EH (cell line): ENCODE measurements at regions not wholly inside any gene's neighbourhood (a gene's known extent, or its start where the extent isn't known, plus 50 kb on each side); places are given as distances from the start of the nearest gene placed in this dataset.
"Not testable (repeated sequence)": the region's sequence is repeated elsewhere in the genome, so short reads cannot be mapped to it uniquely, and the experiment has no call there.

Experiments
- DNase-seq: peaks from one replicate; pipeline ENCODE4 v3.0.0-alpha.2; 2015; ENCODE audit warnings: low read depth

DNA sequence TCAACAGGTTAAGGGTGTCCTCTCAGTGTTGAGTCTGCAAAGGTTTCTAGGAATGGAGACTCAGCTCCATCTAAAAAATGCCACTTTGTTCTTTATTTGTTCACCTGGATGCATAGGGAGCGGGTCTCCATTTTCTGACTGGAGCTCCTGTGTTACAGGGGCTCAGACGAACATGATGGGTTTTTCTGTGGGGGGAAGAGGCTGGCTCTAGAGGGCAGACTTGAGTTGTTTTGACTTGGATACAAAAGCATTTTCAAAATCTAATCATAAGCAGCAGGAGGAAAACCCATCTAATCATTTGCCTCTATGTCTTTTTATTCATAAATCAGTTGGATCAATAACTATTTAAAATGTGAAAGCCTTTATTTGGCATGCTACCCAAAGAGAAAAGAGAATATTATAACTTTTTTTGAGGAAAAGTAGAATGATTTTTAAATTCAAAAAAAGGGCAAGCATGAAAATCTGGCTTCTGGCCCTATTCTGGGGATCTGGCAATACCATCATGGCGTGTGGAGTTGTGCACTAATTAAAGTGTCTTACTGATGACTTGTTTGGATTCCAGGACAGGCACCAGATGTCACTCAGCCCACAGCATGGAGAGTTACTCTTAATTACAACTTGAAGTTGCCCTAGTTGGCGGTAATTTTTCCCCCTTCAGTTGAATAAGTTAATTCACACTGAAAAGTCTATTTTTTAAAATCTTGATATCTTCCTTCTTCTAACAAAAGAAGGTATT lies 594.9 kb downstream of the REEP3 start:
- DNase-seq = peak; percentile 4

DNA sequence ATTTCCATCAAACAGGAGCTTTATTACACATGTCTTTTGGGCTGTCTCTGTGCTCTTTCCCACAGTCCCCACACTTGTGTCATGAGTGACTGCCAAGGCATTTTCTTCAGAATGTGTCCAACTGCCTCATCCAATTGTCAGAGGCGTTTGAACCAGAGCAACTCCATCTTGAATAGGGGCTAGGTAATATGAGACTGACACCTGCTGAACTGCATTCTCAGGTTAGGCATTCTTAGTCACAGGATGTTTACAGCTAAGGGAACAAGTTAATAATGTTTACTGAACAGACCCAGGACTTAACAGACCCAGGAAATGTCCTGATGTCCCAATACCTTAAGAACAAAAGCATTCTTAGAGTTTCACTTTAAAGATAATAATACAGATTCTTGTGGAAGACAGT lies 595.5 kb downstream of the REEP3 start:
- DNase-seq = no peak

DNA sequence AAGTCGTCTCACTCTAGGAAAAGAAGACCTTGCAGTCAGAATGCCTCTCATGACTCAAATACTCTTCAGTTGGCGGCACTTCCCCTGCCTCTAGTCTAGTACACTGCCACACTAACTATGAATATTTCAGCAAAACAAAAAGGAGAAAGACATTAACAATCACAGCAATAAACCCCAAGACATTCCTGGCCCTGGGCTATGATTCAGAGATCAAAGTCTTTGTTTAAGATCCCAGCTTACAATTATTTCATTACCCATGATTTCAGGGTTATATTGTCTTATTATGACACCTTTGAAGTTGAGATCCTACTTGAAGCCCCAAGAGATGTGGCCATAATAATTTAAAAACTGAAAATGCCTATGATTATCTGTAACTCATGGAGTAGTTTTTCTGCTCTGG lies 597.5 kb downstream of the REEP3 start:
- no peak for DNase-seq

DNA sequence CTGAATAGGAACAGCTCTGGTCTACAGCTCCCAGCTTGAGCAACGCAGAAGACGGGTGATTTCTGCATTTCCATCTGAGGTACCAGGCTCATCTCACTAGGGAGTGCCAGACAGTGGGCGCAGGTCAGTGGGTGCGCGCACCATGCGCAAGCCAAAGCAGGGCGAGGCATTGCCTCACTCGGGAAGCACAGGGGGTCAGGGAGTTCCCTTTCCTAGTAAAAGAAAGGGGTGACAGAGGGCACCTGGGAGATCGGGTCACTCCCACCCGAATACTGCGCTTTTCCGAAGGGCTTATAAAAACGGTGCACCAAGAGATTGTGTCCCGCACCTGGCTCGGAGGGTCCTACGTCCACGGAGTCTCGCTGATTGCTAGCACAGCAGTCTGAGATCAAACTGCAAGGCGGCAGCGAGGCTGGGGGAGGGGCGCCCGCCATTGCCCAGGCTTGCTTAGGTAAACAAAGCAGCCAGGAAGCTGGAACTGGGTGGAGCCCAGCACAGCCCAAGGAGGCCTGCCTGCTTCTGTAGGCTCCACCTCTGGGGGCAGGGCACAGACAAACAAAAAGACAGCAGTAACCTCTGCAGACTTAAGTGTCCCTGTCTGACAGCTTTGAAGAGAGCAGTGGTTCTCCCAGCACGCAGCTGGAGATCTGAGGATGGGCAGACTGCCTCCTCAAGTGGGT lies 599.2 kb downstream of the REEP3 start:
- not testable (repeated sequence) for DNase-seq

DNA sequence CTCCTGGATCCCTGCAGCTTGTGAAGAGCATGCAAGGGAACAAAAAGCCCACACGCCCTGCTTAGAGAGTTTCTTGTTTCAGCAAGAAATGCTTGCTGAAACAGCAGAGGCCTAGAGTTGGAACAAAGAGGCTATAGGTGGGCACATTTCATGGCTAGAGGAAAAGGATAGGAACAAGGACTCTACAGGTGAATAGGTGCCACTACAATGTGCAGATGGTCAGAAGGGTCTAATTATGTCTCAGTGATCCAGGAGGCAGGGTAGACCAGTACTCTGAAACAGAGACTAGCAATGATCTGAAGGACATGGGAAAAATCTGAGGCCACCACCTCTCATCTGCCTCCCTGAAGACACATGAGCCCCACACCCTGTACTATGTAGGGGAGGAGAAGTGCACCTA lies 609.0 kb downstream of the REEP3 start:
- no peak for DNase-seq

DNA sequence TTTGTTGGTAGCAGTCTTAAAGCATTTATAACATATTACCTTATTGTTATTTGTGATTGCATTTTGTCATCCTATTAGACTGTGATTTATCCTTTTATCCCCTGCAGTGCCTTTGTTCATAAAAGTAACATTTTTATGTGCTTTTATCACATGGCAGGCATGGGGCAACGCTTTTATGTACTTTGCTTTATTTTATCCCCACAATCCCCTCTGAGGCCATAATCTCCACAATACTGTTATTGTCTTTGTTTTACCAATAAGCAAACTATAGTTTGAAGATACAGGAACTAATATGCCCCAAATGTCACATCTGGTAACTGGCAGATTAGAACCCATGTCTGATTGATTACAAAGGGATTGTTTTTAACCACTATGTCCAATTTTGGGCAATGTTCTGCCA lies 613.5 kb downstream of the REEP3 start:
- no peak for DNase-seq

DNA sequence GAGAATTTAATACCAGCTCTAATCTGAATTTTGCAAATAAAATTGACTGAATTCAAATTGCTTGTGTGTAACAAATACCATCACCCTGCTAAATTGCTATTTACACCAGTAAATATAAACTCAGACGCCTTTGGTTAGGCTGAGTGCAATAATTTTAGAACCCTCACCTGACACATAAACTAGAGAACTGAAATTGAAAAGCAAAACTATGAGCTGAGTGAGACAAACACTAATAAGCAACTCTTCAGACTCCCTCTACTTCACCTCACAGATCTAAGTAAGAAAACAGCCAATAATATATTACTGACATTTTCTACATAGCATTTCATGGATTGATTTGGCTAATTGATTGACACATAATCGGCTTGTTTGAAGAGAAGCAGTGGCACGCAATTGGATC lies 621.2 kb downstream of the REEP3 start:
- DNase-seq = no peak

DNA sequence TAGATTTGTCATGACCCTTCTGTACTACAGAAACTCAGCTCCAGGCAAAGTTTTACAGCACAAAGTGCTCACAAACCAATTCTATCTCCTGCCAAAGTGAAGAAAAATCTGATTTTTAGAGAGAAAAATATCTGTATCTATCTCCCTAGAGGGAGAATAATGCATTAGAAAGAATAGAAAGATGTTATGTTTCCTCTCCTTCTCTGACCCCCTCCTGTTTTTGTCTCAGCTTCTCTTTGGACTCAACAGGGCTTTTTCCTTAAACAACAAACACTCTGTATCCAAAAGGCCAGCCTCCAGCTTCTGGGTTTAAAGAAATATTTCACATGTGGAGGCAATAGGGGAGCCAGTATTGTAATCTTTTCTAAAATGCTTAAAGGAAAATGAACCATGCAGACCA lies 627.4 kb downstream of the REEP3 start:
- no peak for DNase-seq

DNA sequence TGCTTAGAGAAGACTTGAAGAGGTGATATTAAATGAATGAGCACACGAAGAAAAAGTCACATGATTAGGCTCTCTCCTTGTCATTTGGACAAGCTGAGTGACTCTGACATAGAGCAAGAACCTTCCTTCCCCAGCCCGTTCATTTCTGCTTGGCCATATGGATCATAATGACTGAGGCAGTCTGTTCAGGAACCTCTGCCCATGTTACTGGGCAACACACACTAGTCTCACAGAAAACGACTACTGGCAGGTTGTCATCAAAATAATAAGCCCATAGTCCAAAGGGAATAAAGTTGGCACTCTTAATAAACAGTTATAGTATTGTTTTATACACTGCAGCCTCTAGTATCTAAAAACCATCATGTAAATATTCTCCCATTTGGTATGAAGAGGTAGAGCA lies 635.0 kb downstream of the REEP3 start:
- DNase-seq = no peak

DNA sequence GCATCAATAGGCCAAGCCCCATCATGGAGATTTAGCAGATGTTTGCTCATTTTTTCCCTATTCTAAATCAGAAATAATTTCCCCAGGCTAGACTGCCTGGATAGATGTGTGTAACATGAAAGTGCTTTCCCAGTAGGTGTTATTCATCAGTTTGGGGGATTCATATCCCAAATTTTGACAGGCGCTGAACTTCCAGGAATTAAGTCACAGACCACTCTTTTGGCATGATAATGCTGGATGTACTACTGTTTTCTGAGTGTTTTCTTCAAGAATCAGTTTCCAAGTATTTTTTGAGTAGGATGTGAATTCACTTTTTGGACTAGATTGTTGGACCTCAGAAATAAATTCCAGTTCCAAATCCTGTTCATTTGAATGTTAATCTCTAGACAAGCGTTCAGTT lies 637.4 kb downstream of the REEP3 start:
- DNase-seq = no peak

DNA sequence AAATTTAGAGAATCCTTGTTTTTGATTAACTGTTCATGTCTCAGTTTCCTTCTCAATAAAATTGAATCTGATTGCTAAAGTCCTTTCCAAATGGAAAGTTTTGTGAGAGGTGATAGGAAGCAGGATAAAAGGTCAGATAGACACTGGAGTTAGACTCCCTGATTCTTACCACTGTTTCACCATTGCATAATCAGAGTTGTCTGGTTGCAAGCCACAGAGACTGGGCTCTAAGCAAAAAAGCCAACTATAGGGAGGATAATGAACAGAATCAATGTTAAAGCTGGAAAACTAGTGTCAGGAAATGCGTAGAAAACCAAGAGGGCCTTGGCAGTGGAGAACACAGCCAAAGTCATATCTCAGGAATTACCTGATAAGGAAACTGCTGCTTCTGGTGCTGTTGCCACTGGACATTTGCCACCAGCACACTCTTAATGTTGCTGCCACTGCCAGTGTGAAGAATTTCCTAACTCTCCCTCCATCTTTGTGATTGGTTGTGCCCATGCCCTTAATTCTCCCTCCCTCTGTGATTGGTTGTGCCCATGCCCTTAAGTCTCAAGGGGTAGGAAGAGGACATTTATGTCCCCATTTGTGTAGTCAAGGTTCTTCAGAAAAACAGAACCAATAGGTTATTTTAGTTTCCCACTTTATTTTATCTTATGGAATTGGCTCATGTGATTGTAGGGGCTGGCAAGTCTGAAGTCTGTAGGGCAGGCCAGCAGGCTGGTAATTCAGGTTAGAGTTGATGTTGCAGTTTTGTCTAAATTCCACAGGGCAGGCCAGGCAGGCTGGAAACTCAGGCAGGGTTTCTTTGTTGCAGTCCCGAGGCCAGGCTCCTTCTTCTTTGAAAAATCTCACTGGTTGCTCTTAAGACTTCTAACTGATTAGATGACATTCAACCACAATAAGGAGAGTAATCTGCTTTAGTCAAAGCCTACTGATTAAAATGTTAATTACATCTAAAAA lies 639.0 kb downstream of the REEP3 start:
- no peak for DNase-seq

DNA sequence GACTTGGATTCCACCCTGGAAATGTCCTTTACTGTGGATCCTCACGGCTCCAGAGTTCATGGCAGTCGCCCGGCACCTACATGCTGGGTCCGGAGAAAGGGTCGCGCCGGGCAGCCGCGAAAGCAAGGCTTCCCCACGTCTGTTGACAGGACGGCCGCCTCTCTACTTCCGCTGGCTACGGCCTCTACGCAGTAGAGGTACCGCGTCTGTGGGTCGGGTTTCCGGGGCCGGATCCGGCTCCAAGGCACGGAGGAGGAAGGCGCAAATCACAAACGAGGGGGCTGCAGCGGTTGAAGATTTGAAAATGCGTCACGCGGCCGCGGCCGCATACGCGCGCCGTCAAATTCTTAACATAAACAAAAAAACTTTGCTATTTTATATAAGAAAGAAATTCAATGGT lies 649.6 kb downstream of the REEP3 start:
- no peak for DNase-seq

DNA sequence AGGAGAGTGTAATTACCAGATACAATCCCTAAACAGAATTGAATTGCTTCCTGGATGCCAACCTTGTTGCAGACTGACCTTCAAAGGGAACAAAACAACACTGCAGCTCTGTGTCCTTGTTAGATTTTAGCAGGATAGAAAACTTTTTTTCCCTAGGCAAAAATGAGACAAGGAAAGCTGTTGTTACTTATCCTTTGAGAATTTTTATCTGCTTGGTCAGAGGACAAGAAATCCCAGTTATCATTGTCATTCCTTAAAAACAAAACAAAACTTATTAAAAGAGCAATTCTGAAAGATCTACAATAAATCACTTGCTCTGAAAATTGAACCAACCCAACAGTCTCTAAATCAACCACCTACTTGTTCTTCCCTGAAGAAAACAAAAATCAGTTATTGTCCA lies 652.6 kb downstream of the REEP3 start:
- no peak for DNase-seq

DNA sequence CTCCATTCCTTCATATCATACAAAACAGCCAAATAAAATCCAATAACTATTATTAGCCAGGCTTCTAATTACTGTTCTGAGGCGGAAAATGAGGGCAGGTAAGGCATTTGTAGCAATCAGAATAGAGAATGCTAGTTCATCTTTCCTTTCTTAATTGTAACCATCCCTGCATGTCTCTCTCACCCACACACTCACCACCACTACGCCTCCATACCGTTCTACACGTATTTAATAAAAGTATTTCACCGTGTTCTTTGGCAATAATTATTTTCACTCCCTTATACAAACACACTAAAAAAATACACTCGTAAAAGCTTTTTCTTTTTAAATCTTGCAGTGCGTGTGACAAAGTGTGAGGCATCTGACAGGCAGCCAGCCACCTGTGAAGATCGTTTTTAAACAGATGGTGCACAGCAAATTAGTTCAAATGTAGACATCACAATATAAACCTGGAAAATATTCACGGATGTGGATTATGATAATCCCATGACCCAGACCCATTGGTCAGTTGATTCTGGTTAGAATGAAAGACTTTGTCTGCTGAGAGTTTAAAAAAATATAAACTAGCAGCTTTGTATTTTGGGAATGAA lies 653.6 kb downstream of the REEP3 start:
- DNase-seq = no peak

DNA sequence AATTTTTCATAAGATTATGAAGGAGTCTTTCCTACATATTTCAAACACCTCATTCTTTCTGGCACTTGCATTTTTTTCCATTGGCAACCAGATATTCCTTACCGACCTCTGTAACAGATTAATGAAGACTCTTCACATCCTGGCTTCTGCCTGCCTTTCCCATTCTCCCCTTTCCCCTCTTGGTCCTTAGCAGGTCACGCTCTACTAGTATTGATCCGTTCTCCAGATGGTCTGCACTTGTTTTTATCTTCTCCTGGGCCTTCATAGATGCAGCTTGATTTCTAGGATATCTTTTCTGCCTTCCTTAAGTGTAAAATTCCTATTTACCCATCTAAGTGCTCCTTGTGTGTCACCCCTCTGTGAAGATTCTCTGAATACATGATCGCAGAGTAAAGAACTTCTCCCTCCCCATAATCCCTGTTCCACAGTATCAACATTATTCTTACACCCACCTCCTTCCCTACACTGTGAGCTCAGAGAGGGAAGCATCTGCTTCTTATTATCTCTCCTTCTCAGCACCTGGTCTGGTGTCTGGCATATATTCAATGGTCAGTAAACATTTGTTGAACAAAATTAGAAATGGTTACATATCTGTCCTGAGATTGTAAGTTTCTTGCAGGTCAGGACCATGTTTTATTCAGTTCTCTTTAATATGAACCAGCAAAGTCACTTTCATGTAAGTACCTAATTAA lies 654.2 kb downstream of the REEP3 start:
- DNase-seq = no peak

DNA sequence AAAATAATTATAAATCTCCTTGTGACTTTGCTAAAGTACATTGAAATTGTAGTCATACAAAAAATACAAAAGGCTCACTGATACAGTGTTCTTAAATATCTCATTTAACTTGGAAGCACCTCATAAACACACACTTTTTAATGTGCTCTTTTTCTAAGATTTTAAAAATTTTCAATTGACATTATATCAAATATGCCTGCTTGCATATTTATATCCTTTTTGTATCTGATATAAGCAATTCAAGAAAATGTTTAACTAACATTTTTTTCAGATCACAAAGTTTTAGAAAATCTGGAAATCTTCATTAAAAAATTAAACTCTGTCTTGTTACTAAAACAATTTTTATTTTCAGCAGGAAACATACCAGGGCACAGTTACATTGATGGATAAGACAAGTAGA lies 661.5 kb downstream of the REEP3 start:
- DNase-seq = no peak

DNA sequence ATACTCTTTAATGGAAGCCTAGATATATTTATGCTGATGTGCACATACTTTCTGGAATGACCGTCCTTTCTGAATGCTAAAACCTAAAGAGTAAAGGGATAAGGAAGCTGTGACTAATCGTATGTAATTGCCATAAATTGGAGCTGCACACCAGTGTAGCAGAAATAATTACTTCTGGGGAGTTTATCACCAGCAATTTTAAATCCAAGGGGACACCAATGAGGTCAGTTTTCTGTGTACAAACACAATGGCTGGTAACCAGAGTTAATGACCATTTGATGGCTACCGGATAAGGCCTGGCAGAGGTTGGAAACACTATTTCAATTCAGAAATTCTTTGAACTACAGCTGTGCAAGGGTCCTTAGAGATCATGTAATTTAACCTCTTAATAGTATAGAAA lies 670.1 kb downstream of the REEP3 start:
- no peak for DNase-seq

DNA sequence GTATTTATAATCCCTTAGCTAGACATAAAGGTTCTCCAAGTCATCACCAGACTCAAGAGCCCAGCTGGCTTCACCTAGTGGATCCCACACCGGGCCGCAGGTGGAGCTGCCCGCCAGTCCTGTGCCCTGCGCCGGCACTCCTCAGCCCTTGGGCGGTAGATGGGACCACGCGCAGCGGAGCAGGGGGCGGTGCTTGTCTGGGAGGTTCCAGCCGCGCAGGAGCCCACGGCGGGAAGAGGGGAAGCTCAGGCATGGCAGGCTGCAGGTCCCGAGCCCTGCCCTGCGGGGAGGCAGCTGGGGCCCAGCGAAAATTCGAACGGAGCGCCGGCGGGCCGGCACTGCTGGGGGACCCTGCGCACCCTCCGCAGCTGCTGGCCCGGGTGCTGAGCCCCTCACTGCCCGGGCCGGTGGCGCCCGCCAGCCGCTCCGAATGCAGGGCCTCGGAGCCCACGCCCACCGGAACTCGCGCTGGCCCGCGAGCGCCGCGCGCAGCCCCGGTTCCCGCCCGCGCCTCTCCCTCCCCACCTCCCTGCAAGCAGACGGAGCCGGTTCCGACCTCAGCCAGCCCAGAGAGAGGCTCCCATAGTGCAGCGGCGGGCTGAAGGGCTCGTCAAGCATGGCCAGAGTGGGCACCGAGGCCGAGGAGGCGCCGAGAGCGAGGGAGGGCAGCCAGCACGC lies 675.6 kb downstream of the REEP3 start:
- DNase-seq = no peak

DNA sequence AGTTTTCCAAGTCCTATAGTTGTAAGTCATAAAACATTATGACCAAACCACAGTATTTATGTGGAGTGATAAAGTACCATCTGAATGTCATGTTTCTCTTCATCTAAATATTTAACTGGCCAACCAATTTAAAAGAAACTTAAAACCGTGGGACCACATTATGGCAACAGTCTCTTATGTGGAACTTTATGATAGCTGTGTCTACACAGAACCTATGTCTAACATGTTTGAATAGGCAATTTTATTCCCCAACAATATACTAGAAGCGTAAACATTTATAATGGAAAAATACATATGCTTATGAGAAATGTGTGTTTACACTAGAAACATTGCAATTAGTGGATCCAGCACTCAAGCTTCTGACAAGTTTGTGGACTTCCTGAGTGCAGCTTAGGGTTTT lies 680.7 kb downstream of the REEP3 start:
- no peak for DNase-seq

DNA sequence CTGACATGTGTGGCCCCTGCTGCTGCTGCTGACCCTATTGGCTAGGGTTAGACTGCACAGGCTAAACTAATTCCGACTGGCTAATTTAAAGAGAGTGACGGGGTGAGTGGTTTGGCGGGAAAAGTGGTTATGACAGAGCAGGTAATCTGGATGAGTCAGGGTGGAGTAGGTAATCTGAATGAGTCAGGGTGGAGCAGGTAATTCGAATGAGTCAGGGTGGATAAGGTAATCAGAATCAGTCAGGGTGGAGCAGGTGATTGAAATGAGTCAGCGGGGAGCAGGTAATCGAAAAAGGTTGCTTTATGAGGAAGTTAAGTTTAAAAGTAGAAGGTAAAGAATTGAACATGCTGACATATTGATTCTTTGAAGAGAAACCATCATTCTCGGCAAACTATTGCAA lies 683.3 kb downstream of the REEP3 start:
- not testable (repeated sequence) for DNase-seq

DNA sequence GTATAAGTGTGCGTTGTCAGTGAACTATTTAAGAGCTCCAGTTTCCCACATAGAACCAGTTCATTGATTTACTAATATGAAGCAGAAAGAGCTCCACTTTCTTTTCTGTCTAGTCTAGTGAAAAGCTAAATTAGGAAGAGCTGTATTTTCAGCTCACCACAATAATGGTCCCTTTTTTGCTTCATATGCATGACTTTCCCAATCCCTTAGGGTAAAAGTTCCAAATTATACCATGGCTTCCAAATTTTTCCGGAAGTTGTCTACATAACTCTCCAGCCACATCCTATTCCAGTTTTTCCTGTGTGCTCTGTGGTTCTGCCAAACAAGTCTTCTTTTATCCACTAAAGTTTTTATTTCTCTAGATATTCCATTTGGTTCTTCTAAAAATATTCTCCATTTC lies 685.2 kb downstream of the REEP3 start:
- DNase-seq = no peak
